CD4-positive, CD25-positive, alpha-beta regulatory T cell (primary cell): ENCODE measurements at regions not wholly inside any gene's neighbourhood (a gene's known extent, or its start where the extent isn't known, plus 50 kb on each side); places are given as distances from the start of the nearest gene placed in this dataset.
"Not testable (repeated sequence)": the region's sequence is repeated elsewhere in the genome, so short reads cannot be mapped to it uniquely, and the experiment has no call there.

ENCODE experiments used
- ATAC-seq, 2 donors: fragments of 150-1000 bp; cut with Tn5 transposase; one replicate each; pipeline ENCODE4 v1.10.0; 2021; ENCODE audit warnings: low read depth in 2 of 2, moderate number of reproducible peaks in 2 of 2, moderate library complexity in 1 of 2
- DNase-seq, 3 donors: peaks; one replicate each; pipeline versions ENCODE4 v3.0.0 to v3.0.0-alpha.2; 2012 to 2022; ENCODE audit warnings: mixed read lengths in 1 of 3
- H3K27ac ChIP-seq: one replicate; pipeline ENCODE4 v1.7.0; 2013; ENCODE audit warnings: mild to moderate bottlenecking, low read length; ENCODE audit not compliant: insufficient read depth, poor library complexity, severe bottlenecking
- H3K27me3 ChIP-seq: one replicate; pipeline ENCODE4 v1.7.0; 2013; ENCODE audit warnings: low read length; ENCODE audit not compliant: control insufficient read depth, insufficient read depth
- H3K36me3 ChIP-seq: one replicate; pipeline ENCODE4 v1.7.0; 2013; ENCODE audit warnings: mild to moderate bottlenecking, low read length, moderate library complexity; ENCODE audit not compliant: control insufficient read depth, insufficient read depth
- H3K4me1 ChIP-seq: 2 replicates; pipeline ENCODE4 v1.7.0; 2013; ENCODE audit warnings: mild to moderate bottlenecking, low read length; ENCODE audit not compliant: insufficient read depth, control insufficient read depth, poor library complexity, severe bottlenecking
- H3K4me3 ChIP-seq: one replicate; pipeline ENCODE4 v1.7.0; 2013; ENCODE audit warnings: low read depth, mild to moderate bottlenecking, low read length, moderate library complexity
- H3K9me3 ChIP-seq, 2 experiments: 1 replicate in 1 of 2; 2 replicates in 1 of 2; pipeline ENCODE4 v1.7.0; 2013; ENCODE audit warnings: low read length in 2 of 2, mild to moderate bottlenecking in 1 of 2, moderate library complexity in 1 of 2; ENCODE audit not compliant: control insufficient read depth in 2 of 2
- H3K27ac Mint-ChIP-seq, 3 donors: one replicate each; pipeline ENCODE4 v1.8.0; 2020 to 2022; ENCODE audit warnings: mild to moderate bottlenecking in 3 of 3, mixed read lengths in 3 of 3, moderate library complexity in 2 of 3
- H3K27me3 Mint-ChIP-seq: one replicate; pipeline ENCODE4 v1.8.0; 2022; ENCODE audit warnings: mild to moderate bottlenecking, mixed read lengths
- H3K36me3 Mint-ChIP-seq: one replicate; pipeline ENCODE4 v1.8.0; 2020; ENCODE audit warnings: mixed read lengths
- H3K4me1 Mint-ChIP-seq, 4 donors: one replicate each; pipeline ENCODE4 v1.8.0; 2020 to 2022; ENCODE audit warnings: mixed read lengths in 4 of 4, mild to moderate bottlenecking in 1 of 4
- H3K4me3 Mint-ChIP-seq, 4 donors: one replicate each; pipeline ENCODE4 v1.8.0; 2020 to 2022; ENCODE audit warnings: mild to moderate bottlenecking in 4 of 4, mixed read lengths in 4 of 4, moderate library complexity in 3 of 4
- H3K9me3 Mint-ChIP-seq, 7 donors: one replicate each; pipeline ENCODE4 v1.8.0; 2020 to 2022; ENCODE audit warnings: mixed read lengths in 7 of 7, mild to moderate bottlenecking in 3 of 7, moderate library complexity in 2 of 7

DNA sequence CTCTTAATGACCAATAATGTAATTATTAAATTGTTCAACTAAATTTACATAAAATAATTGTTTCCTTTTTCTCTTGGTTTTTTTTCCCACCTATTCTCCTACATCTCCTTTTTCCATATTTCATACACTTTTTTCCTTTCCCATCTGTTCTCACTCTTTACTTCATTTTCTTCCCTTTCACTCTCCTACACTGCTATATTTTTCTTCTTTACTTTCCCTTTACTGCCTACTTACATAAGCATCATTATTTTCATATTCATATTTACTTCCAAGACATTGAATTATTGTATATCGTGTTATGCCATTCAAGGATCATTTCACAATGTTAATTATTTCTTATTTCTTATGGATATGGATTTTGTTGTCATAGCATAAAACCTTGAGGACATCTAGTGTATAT lies 1275.6 kb downstream of the NSUN3 start:
- Histone ChIP-seq H3K4me1 (no peaks in the 10 kb centered on the region), H3K27ac (no peak overlapping the region), H3K36me3 (no peaks in the 10 kb centered on the region), H3K27me3 (no peaks in the 10 kb centered on the region), H3K4me3 (no peak overlapping the region), H3K9me3 (no peaks in the 10 kb centered on the region)
- Mint-ChIP-seq H3K9me3 (peaks cover 0 to 9% (median 4%) of the 10 kb centered on the region in 7 donors), H3K27me3 (no peaks in the 10 kb centered on the region), H3K4me1 (no peaks in the 10 kb centered on the region), H3K27ac (no peak overlapping the region), H3K36me3 (no peaks in the 10 kb centered on the region), H3K4me3 (no peak overlapping the region)
- DNase-seq (no peak), ATAC-seq (no peak)

DNA sequence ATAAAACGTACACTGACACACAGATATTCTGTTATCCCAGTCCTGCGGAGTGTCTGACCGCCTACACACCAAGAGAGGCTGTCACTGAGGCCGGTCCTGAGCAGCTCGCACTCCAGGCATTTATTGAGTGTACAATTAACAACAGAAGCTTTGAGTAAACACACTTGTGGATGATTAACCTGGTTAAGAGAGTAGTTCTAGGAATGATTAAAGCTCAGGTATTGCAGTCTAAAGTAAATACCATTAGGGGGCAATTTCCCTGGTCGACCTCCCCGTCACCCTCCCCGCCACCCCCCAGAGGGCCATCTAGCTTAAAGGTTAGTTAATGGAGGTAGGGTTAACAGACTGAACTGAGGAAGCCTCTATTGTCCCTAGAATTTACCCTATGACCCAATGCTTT lies 1278.5 kb downstream of the NSUN3 start:
- Mint-ChIP-seq H3K4me1 (no peaks in the 10 kb centered on the region), H3K36me3 (no peaks in the 10 kb centered on the region), H3K9me3 (peaks cover 0 to 13% (median 6%) of the 10 kb centered on the region in 7 donors), H3K27ac (no peak overlapping the region), H3K27me3 (no peaks in the 10 kb centered on the region), H3K4me3 (no peak overlapping the region)
- Histone ChIP-seq H3K4me1 (no peaks in the 10 kb centered on the region), H3K27me3 (no peaks in the 10 kb centered on the region), H3K27ac (no peak overlapping the region), H3K4me3 (no peak overlapping the region), H3K9me3 (peaks cover 0 to 3% of the 10 kb centered on the region in 2 experiments), H3K36me3 (no peaks in the 10 kb centered on the region)
- DNase-seq (no peak), ATAC-seq (no peak)

DNA sequence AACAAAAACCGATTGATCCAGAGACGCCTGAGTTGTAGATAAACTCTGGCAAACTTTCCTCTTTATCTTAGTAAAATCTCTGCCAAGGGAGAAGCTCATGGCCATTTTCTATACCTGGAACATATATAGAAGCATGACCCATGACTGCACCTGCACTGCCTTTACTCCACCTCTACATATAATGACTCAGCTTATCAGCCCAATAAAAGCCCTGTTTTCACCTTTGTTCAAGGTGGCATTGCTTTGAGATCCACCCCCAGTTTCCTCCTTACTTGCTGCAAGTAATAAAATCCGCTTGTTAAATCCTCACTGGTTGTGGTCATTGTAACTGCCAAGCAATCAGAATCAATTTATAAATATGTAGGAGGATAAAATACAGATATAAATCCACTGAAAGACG lies 1280.4 kb downstream of the NSUN3 start:
- Mint-ChIP-seq H3K9me3 (peaks cover 0 to 13% (median 6%) of the 10 kb centered on the region in 7 donors), H3K36me3 (no peaks in the 10 kb centered on the region), H3K4me3 (no peak overlapping the region), H3K27ac (no peak overlapping the region), H3K27me3 (no peaks in the 10 kb centered on the region), H3K4me1 (no peaks in the 10 kb centered on the region)
- peaks cover 0 to 3% of the 10 kb centered on the region in 2 experiments for H3K9me3 ChIP-seq
- H3K27me3 ChIP-seq: no peaks in the 10 kb centered on the region
- H3K27ac ChIP-seq: no peak overlapping the region
- no peaks in the 10 kb centered on the region for H3K4me1 ChIP-seq
- no peak for DNase-seq
- ATAC-seq: no peak
- no peaks in the 10 kb centered on the region for H3K36me3 ChIP-seq
- no peak overlapping the region for H3K4me3 ChIP-seq

DNA sequence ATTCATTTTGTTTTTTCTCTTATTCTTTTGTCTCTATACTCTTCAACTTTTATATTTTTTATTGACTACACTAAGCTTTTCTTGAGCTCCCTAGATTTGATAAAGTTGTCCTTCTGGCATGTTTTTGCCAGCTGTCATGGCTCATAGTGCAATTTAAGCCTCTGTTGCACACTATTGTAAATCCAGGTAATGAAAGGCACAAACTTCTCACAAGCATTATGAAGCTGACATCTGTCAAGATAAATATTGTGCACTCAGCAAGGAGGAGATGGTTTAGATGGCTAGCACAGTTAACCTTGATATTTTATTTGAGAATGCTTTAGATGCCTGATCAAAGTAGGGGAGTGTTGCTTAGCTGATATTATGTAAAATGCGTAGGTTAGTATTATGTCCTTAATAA lies 1280.9 kb downstream of the NSUN3 start:
- DNase-seq: no peak
- H3K4me3 Mint-ChIP-seq: no peak overlapping the region
- H3K27ac Mint-ChIP-seq: no peak overlapping the region
- H3K9me3 ChIP-seq: peaks cover 0 to 3% of the 10 kb centered on the region in 2 experiments
- no peaks in the 10 kb centered on the region for H3K36me3 ChIP-seq
- no peak overlapping the region for H3K27ac ChIP-seq
- H3K27me3 ChIP-seq: no peaks in the 10 kb centered on the region
- H3K27me3 Mint-ChIP-seq: no peaks in the 10 kb centered on the region
- peaks cover 0 to 13% (median 6%) of the 10 kb centered on the region in 7 donors for H3K9me3 Mint-ChIP-seq
- H3K4me1 Mint-ChIP-seq: no peaks in the 10 kb centered on the region
- no peaks in the 10 kb centered on the region for H3K36me3 Mint-ChIP-seq
- H3K4me1 ChIP-seq: no peaks in the 10 kb centered on the region
- H3K4me3 ChIP-seq: no peak overlapping the region
- ATAC-seq: no peak

DNA sequence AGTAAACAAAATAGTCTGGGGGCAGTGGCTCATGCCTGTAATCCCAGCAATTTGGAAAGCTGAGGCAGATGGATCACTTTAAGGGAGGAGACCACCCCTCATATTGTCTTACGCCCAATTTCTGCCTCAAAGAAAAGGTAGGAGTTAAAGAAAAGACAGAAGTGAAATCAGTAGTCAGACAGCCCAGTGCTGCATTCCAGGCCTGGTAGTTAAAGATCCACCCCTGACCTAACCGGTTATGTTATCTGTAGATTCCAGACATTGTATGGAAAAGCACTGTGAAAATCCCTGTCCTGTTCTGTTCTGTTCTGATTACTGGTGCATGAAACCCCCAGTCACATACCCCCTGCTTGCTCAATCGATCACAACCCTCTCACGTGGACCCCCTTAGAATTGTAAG lies 1285.1 kb downstream of the NSUN3 start:
- H3K9me3 Mint-ChIP-seq: peaks cover 0 to 11% (median 6%) of the 10 kb centered on the region in 7 donors
- H3K36me3 ChIP-seq, H3K27ac ChIP-seq, ATAC-seq, H3K9me3 ChIP-seq, H3K27me3 ChIP-seq, H3K4me1 Mint-ChIP-seq, H3K4me1 ChIP-seq, H3K27ac Mint-ChIP-seq, DNase-seq, H3K27me3 Mint-ChIP-seq, H3K36me3 Mint-ChIP-seq, H3K4me3 ChIP-seq, H3K4me3 Mint-ChIP-seq: not testable (repeated sequence)

DNA sequence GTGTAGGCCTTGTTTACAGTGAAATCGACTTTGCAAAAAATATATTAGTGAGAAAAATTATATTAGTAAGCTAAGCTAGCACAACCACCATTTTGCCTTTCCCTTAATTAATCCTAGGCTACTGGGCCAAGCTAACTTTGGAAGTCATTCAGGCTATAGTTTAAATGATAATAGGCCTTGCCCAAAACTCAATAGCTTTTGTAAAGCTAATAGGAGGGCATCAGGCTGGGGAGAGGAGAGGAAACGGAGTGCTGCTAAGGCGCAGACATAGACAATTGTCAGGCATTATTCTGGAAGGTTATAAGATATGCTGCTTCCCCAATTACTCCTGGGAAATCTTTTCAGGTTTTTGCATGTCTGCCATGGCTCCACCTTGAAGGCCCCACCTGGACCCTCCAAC lies 1286.0 kb downstream of the NSUN3 start:
- Histone ChIP-seq H3K27me3 (no peaks in the 10 kb centered on the region), H3K4me3 (no peak overlapping the region), H3K4me1 (no peaks in the 10 kb centered on the region), H3K36me3 (no peaks in the 10 kb centered on the region), H3K9me3 (peaks cover 0 to 7% of the 10 kb centered on the region in 2 experiments), H3K27ac (no peak overlapping the region)
- no peak for ATAC-seq
- no peak overlapping the region for H3K4me3 Mint-ChIP-seq
- no peaks in the 10 kb centered on the region for H3K27me3 Mint-ChIP-seq
- no peak for DNase-seq
- H3K27ac Mint-ChIP-seq: no peak overlapping the region
- H3K36me3 Mint-ChIP-seq: no peaks in the 10 kb centered on the region
- no peaks in the 10 kb centered on the region for H3K4me1 Mint-ChIP-seq
- H3K9me3 Mint-ChIP-seq: peaks cover 0 to 9% (median 3%) of the 10 kb centered on the region in 7 donors

DNA sequence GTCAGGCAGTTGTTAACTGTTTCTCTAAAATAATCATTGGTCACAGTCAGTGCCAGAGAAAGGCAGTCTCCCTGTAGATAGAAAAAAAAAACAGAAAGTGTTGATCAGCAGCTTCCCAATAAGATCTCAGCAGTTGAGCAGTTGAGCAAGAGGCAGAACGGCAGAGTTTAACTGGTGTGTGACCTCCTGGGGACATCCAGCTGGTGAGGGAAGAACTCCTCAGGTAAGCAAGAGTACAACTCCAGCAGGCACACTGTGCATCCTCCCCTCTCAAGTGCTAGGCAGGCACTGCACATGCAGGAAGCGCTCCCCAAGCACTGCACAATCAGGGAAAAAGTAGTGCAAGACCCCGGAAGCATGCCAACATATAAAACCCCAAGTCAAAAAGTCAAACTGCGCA lies 1287.2 kb downstream of the NSUN3 start:
- H3K27ac ChIP-seq: no peak overlapping the region
- Mint-ChIP-seq H3K4me1 (no peaks in the 10 kb centered on the region), H3K9me3 (peaks cover 0 to 12% (median 4%) of the 10 kb centered on the region in 7 donors), H3K27me3 (no peaks in the 10 kb centered on the region), H3K27ac (no peak overlapping the region), H3K36me3 (no peaks in the 10 kb centered on the region), H3K4me3 (no peak overlapping the region)
- ATAC-seq: no peak
- no peak for DNase-seq
- no peaks in the 10 kb centered on the region for H3K27me3 ChIP-seq
- no peak overlapping the region for H3K4me3 ChIP-seq
- H3K36me3 ChIP-seq: no peaks in the 10 kb centered on the region
- peaks cover 0 to 4% of the 10 kb centered on the region in 2 experiments for H3K9me3 ChIP-seq
- H3K4me1 ChIP-seq: no peaks in the 10 kb centered on the region

DNA sequence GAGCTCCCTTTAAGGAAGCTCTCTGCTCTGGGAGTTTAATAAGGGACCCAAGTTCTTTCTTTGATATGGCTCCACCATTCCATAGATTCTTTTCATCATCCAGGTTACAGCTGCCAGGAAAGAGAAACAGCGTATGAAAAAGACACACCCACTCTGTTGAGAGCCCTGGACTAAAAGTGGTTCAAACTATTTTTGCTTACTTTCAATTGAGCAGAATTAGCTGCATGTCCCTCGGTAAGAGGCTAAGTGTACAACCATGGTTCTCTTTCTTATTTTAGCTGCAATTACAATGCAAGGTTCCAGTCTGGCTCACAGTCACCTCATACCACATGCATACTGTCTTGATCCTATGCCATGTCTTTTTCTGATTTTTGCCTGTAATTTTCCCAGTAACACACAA lies 1288.3 kb downstream of the NSUN3 start:
- H3K27me3 Mint-ChIP-seq: no peaks in the 10 kb centered on the region
- peaks cover 0 to 4% of the 10 kb centered on the region in 2 experiments for H3K9me3 ChIP-seq
- DNase-seq (no peak), ATAC-seq (no peak)
- peaks cover 0 to 12% (median 4%) of the 10 kb centered on the region in 7 donors for H3K9me3 Mint-ChIP-seq
- no peak overlapping the region for H3K27ac Mint-ChIP-seq
- H3K36me3 ChIP-seq: no peaks in the 10 kb centered on the region
- H3K4me1 ChIP-seq: no peaks in the 10 kb centered on the region
- no peak overlapping the region for H3K4me3 Mint-ChIP-seq
- no peak overlapping the region for H3K27ac ChIP-seq
- no peaks in the 10 kb centered on the region for H3K27me3 ChIP-seq
- no peaks in the 10 kb centered on the region for H3K36me3 Mint-ChIP-seq
- no peak overlapping the region for H3K4me3 ChIP-seq
- no peaks in the 10 kb centered on the region for H3K4me1 Mint-ChIP-seq
